Lung microvascular endothelial cell (primary cell): ENCODE measurements at regions not wholly inside any gene's neighbourhood (a gene's known extent, or its start where the extent isn't known, plus 50 kb on each side); places are given as distances from the start of the nearest gene placed in this dataset.
"Not testable (repeated sequence)": the region's sequence is repeated elsewhere in the genome, so short reads cannot be mapped to it uniquely, and the experiment has no call there.

ENCODE experiments used
- DNase-seq, 2 donors: peaks; one replicate each; pipeline versions ENCODE4 v3.0.0 to v3.0.0-alpha.2; 2010; ENCODE audit warnings: low read depth in 2 of 2

DNA sequence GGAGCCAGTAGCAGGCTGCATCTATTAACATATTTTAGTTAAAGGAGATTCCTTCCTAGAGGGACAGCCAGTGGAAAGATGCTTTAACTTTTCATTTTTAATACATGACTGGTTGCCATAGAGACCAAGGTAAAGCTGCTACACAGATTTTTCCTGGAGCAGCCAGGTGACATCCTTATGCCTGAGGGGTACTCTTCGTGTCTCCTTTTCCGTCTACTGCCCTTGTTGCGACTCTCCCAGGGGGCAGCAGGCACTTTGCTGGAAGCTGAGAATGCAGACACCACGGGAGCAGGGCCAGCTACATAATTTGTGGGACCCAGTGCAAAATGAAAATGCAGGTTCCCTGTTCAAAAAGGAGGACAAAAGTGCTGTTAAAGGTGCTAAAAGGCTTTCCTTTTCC, 340.4 kb downstream of the CEP170 start:
- not testable (repeated sequence) for DNase-seq

- not testable (repeated sequence) for DNase-seq
Measured at GRCh38 chr1:242912855-242913254, 342.2 kb downstream of the CEP170 start.

- DNase-seq, result not testable (repeated sequence)
Measured at GRCh38 chr1:242900558-242900957, 354.5 kb downstream of the CEP170 start.

DNA sequence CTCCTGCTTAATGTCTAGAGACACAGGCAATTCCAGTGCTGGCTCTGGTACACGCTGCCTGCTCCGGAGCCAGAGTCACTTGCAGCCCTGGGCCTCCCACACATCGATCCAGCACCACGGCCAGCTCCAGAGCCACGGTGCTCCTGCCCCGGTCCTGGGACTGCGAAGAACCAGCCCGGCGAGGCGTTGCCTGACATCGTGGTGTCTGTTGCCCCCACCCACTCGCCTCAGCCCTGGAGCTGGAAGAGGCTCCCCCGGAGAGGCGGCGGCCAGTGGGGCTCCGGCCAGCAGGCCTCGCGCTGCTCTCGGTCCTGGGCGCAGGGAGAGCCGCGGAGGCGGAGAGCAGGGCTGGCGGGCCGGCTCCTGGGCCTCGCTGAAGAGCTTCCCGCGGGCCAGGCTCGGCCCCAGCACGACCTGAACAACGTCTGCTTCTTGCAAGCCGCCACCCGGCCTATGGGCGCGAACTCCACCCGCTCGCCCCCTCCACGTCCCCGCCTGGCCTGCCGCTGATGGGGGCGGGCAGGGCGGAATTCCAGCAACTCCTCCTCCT, 364.8 kb downstream of the CEP170 start:
- no peak for DNase-seq

- no peak for DNase-seq
Measured at GRCh38 chr1:242886137-242886536, 361.6 kb upstream of the PLD5 start.

GRCh38 chr1:242880022-242880421, 355.5 kb upstream of the PLD5 start:
- DNase-seq, result not testable (repeated sequence)

DNA sequence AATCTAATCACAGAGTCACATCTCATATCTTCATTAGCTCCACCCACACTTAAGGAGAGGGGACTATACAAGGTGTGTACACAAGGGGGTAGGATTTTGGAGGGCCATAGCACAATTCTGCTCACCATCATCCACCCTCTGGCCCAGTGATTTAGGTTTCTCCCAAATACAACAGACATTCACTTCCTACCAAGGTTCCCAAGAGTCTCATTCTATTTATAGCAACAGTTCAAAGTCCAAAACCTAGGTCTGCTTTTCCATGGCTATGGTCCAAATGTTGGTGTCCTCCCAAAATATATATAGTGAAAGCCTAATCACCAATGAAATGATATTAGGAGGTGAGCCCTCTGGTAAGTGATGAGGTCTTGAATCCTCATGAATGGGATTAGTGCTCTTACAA, 353.2 kb upstream of the PLD5 start:
- no peak for DNase-seq

DNA sequence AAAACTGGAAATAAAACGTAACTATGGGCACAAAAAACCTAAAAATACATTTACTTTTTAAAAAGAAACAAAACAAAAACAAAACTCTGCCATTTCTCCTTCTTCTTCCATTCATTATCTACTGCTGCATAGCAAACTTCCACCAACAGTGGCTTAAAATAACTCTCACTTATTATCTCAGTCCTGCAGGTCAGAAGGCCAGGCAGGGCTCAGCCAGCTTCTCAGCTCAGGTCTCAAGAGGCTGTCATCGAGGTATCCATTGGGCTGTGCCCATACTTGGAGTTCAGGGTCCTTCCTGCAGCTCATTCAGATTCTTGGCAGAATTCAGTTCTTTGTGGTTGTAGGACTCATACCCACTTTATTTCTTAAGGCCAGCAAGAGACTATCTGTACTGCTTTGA, 352.7 kb upstream of the PLD5 start:
- DNase-seq, result no peak

DNA sequence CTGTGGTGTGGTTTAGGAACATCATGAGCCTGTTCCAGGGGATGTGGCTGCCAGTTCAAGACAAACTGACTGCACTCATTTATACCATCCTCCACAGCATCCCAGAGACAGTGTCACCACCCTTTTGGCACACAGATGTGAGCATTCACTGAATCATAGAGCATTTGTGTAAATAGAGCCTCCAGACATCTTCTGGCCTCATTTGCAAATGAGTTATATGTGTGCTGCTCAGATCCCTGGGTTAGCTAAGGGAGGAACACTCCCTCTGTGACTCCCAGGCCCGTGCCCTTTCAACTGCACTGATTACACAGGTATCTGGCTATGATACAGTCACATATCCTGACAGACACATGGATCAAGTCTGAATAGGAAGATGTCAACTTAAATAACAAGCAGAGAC, 351.5 kb upstream of the PLD5 start:
- DNase-seq, result no peak

DNA sequence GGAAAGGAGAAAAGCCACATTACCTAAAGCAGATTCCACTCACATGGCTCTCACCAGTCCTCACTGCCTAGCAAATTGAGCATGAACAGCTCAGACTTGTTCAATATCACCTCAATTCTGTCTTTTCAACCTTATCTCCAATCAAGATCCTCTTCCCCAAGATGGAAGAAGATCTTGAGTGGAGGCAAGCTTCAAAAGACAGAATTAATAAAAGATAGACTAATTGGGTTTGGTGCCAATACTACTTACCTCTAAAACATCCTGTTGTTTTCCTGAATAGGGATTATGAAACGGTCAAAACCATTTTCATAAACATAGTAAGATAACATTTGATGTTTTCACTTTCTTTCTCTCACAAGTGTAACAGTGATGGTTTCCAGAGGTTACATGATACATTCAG, 349.2 kb upstream of the PLD5 start:
- DNase-seq, result no peak

GRCh38 chr1:242872521-242872920, 348.0 kb upstream of the PLD5 start:
- DNase-seq, result no peak

- DNase-seq, result no peak
Measured at GRCh38 chr1:242871471-242872030, 347.1 kb upstream of the PLD5 start.

DNA sequence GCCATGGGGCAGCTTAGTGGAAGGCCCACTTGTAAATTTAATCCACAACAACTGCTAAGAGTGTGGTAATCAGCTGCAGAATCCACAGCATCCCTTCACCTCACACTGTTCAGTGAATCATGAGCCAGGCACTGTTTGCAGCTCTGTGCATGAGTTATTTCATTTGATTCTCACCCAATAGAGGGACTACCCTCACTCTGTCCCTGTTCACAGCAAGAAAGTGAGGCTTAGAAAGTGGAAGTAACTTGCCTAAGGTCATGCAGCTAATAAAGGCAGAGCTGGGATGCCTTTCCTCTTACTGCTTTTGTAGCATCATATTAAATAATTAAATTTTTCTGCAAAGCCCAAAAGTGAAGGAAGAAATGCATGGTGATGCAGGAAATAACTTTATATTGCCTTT, 346.5 kb upstream of the PLD5 start:
- no peak for DNase-seq

- DNase-seq, result no peak
Measured at GRCh38 chr1:242856289-242856688, 331.8 kb upstream of the PLD5 start.

DNA sequence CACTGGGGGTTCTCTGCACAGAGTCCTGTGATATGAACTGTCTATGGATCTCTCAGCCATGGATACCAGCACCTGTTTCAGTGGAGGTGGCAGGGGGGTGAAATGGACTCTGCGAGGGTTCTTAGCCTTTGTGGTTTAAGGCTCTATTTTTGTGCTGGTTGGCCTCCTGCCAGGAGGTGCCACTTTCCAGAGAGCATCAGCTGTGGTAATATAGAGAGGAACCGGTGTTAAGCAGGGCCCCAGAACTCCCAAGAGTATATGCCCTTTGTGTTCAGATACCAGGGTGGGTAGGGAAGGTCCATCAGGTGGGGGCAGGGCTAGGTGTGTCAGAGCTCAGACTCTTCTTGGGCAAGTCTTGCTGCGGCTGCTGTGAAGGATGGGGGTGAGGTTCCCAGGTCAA, 330.0 kb upstream of the PLD5 start:
- no peak for DNase-seq

DNA sequence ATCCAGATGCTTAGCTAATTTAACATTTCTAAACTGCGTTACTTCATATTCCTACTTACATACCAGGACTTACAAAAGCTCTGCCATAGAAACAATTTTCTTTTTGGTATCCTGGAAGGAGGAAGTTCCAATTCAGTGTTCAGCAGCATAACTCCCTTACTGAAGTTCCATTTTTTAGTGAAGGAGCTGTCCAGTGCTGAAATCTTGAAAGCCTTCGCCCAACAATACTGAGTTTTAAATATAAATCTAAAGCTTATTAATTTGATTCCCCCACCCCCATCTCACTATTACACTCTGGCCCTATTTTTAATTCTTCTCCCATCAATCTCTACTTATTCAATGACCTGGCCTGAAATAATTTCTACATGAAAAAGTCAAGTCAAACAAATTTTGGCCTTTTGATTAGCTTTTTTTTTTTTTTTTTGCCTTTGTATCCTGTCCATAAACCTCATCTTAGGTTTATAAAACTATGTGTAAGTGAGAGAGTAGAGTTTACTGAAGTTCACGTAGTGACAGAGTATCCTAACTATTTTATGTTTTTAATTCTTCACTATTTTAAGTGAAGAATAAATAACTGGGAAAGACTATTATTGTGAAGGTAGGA, 323.0 kb upstream of the PLD5 start:
- DNase-seq, result peak; percentile 12 to 28

- DNase-seq, result no peak
Measured at GRCh38 chr1:242842094-242842493, 317.6 kb upstream of the PLD5 start.

- DNase-seq, result no peak
Measured at GRCh38 chr1:242839101-242839500, 314.6 kb upstream of the PLD5 start.

GRCh38 chr1:242836423-242836822, 311.9 kb upstream of the PLD5 start:
- DNase-seq, result no peak

GRCh38 chr1:242828828-242829227, 304.3 kb upstream of the PLD5 start:
- DNase-seq, result no peak

DNA sequence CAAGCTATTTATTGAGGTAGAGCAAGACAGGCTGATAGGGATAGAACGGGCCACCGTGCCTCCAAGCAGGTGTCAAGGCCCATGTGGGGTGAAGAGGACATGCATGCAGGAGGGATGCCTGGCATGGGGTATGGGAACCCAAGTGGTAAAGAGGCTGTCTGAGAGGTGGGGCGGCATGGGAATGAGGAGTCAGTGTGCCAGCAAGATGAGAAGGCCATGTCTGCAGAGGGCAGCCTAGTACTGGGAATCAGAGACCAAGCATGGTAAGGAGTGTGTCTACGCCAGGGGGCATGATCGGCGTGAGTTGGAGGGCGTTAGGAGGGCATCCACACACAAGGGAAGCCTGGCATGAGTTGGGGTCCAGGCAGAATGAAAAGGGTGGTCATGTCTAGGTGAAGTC, 303.7 kb upstream of the PLD5 start:
- no peak for DNase-seq

DNA sequence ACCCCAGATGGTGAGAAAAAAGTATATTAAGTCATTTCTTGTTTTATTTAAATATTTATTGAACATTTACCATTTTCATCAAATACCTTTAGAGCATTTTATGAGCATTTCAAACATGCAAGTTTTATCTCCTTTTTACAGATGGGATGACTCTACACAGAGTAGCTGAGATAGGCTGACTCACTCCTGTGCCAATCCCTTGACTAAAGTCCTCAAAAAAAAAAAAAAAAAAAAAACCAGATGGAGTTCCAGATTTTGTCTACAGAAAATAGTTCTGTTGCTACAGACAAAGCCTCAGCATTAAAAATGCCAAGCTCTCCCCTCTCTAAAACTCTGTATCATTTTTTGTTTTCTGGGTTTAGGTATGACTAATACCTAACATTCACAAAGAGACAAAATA, 303.0 kb upstream of the PLD5 start:
- no peak for DNase-seq

- no peak for DNase-seq
Measured at GRCh38 chr1:242826701-242827336, 302.3 kb upstream of the PLD5 start.
